ENCODE measurements at regions not wholly inside any gene's neighbourhood (a gene's known extent, or its start where the extent isn't known, plus 50 kb on each side); places are given as distances from the start of the nearest gene placed in this dataset.

DNA sequence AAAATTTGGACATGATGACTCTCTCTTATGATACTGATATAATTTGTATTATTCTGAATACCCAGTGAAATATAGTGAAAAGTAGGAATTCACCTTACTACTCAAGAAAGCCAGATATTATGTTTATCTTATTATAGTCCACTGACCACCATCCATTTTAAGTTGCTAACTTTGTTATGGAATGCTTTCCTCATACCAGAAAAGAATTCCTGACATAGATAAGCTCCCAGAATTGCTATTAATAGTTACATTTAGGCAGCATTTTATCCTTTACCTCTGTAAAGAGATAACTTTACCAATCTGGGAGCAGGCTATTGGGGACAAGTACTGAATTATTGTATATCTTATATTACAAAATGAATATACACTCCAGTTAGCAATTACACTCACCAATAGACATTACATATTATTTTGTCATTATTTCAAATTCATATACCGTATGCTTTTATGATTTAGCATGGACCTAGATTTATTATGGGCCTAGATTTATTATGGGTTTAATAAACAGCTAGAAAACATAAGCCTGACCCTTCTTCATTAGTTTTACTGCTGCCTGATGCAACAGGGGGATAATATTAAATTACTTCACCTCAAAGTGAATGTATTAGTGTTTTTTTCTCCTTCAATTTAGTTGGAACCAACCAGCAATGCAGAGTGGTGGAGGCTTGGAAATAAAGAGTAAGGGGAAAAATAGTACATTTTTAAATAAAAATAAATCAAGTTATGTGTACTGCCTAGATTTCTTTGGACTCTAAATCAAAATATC, 1886.1 kb downstream of the PCDH9 start:
- TF ChIP-seq, protein P1, sequence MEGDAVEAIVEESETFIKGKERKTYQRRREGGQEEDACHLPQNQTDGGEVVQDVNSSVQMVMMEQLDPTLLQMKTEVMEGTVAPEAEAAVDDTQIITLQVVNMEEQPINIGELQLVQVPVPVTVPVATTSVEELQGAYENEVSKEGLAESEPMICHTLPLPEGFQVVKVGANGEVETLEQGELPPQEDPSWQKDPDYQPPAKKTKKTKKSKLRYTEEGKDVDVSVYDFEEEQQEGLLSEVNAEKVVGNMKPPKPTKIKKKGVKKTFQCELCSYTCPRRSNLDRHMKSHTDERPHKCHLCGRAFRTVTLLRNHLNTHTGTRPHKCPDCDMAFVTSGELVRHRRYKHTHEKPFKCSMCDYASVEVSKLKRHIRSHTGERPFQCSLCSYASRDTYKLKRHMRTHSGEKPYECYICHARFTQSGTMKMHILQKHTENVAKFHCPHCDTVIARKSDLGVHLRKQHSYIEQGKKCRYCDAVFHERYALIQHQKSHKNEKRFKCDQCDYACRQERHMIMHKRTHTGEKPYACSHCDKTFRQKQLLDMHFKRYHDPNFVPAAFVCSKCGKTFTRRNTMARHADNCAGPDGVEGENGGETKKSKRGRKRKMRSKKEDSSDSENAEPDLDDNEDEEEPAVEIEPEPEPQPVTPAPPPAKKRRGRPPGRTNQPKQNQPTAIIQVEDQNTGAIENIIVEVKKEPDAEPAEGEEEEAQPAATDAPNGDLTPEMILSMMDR (IDR thresholded peaks at IDR 0.05), result no peak
- TF ChIP-seq POLR2AphosphoS5 (IDR thresholded peaks at IDR 0.05) (no peak), POLR2A (IDR thresholded peaks at IDR 0.05) (no peak)
- no peaks in the 10 kb centered on the region for H3K36me3 ChIP-seq
- no peaks in the 10 kb centered on the region for H3K4me1 ChIP-seq (replicated peaks)
- H3K9me3 ChIP-seq, result no peaks in the 10 kb centered on the region
- no peak overlapping the region for H3K4me3 ChIP-seq
- no peak for DNase-seq (ENCODE audit: low spot score)
- intact Hi-C loops (cut with DNase I), result no loop called here
- H3K27ac ChIP-seq, result no peak overlapping the region
- H3K27me3 ChIP-seq (replicated peaks; ENCODE audit: insufficient read depth), result no peaks in the 10 kb centered on the region
- 30% methylated on average over 1 of the region's 1 CpG for WGBS

DNA sequence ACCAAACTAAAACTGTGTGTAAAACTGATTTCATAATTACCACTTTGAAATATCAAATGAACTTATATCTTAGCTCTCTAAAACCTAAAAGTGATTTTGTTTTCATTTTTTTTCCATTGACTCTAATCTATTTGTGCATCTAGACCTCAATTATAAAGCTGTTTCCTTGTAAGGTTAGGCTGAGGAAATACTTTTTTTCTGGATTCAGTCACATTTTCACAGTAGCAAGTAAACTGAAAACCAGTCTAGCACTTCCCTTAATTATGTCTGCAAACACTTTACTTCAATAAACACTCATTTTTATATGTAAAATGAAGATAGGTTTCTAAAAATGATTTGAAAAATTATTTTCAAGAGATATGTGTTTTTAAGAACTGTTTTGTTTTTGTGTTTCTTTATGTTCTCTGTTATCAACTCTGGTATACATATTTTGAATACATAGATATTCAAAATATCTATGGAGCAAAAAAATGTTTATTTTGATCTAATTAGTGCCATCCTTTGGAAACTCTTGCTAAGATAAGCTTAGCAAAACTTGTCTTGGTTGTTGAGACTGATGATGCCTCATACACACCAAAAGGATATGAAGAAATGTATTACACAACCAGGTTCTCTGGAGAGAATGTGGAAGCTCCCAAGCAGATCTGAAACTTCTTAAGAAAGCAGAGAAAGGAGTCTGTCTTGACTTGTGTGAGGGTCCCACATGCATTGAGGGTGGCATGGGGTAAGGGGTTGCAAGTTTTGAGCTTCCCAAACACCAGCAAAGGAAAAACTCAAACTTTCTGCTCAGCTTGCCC, 1887.4 kb downstream of the PCDH9 start:
- TF ChIP-seq POLR2AphosphoS5 (IDR thresholded peaks at IDR 0.05) (no peak), POLR2A (IDR thresholded peaks at IDR 0.05) (no peak)
- TF ChIP-seq, protein P1 (IDR thresholded peaks at IDR 0.05), result no peak
- Histone ChIP-seq H3K36me3 (no peaks in the 10 kb centered on the region), H3K9me3 (no peaks in the 10 kb centered on the region), H3K27ac (no peak overlapping the region), H3K27me3 (replicated peaks; ENCODE audit: insufficient read depth) (no peaks in the 10 kb centered on the region), H3K4me1 (replicated peaks) (no peaks in the 10 kb centered on the region), H3K4me3 (no peak overlapping the region)
- DNase-seq (ENCODE audit: low spot score), result no peak
- intact Hi-C loops (cut with DNase I), result no loop called here

DNA sequence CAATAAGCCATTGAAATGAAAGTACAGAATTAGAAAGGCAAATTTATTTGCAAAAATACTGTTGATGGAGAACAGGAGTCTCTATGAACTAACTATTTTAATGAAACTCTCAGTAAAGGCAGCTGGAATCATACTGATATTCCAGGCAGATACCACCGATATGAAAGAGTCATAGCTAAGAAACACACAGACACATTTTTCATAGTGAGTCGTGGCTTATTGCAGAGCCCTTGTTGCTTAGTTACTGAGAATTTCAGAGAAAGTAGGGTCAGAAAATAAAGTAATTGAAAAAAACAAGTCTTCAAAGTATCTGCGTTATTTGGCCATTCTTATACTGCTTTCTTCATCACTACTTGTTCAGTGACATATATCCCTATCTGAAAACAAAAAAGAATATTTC, 1890.9 kb downstream of the PCDH9 start:
- H3K4me3 ChIP-seq, result no peak overlapping the region
- TF ChIP-seq, protein P1 (IDR thresholded peaks at IDR 0.05), result no peak
- TF ChIP-seq POLR2AphosphoS5 (IDR thresholded peaks at IDR 0.05) (no peak), POLR2A (IDR thresholded peaks at IDR 0.05) (no peak)
- intact Hi-C loops (cut with DNase I), result no loop called here
- no peak for DNase-seq (ENCODE audit: low spot score)
- no peaks in the 10 kb centered on the region for H3K9me3 ChIP-seq
- H3K4me1 ChIP-seq (replicated peaks), result no peaks in the 10 kb centered on the region
- H3K27me3 ChIP-seq (replicated peaks; ENCODE audit: insufficient read depth), result no peaks in the 10 kb centered on the region
- H3K27ac ChIP-seq, result no peak overlapping the region
- 73% methylated on average over 3 of the region's 3 CpGs for WGBS
- no peaks in the 10 kb centered on the region for H3K36me3 ChIP-seq

DNA sequence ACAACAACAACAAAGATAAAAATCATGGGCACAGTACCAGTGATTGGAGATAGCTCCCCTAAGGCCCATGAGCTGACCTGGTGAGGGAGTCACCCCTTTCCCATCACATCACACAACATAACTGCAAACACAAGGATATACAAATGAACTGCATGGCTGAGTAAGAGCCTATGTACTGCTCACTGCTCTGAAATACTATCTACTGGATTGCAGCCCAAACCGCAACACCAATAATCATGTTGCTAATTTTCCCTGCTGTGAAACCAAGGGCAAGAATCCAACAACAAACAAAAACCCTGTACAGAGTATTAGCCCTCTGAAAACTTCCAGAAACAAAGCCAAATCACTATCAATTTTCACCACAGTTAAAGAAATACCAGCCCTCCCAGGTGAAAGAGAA, 1893.2 kb downstream of the PCDH9 start:
- Histone ChIP-seq H3K9me3 (no peaks in the 10 kb centered on the region), H3K27me3 (replicated peaks; ENCODE audit: insufficient read depth) (no peaks in the 10 kb centered on the region), H3K4me1 (replicated peaks) (no peaks in the 10 kb centered on the region), H3K27ac (no peak overlapping the region), H3K4me3 (no peak overlapping the region), H3K36me3 (no peaks in the 10 kb centered on the region)
- WGBS, result 80% methylated on average over 1 of the region's 1 CpG
- no peak for DNase-seq (ENCODE audit: low spot score)
- intact Hi-C loops (cut with DNase I), result no loop called here
- no peak for TF ChIP-seq POLR2A (IDR thresholded peaks at IDR 0.05)
- TF ChIP-seq, protein P1 (IDR thresholded peaks at IDR 0.05), result no peak
- TF ChIP-seq POLR2AphosphoS5 (IDR thresholded peaks at IDR 0.05), result no peak

Data from prostate gland (tissue), 2 donors.